ENCODE measurements at regions not wholly inside any gene's neighbourhood (a gene's known extent, or its start where the extent isn't known, plus 50 kb on each side); places are given as distances from the start of the nearest gene placed in this dataset.

GRCh38 chr2:126309185-126309584, 346.8 kb upstream of the GYPC start:
- H3K4me3 ChIP-seq (replicated peaks; ENCODE audit: low read depth, low read length): no peak overlapping the region
- DNase-seq (ENCODE audit: extremely low read depth, low read depth): no peak
- no peak for TF ChIP-seq CTCF (IDR thresholded peaks at IDR 0.05; ENCODE audit: low read depth, low read length, missing control alignments)

DNA sequence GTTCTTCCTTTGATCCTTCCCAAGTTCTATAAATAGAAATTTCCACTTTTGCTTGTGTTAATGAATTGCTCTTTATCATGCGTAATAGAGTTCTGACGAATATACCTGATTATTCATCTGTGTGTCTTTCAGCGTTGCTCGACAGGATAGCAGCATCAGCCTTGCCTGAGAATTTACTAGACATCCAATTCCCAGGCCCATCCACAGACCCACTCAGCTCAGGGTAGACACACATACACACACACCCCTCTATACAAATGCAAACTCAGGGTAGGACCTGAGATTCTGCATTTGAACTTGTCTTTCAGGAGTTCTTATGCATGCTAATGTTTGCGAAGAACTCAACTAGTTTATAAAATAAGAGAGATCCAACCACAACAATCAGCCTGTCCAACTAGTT, 343.4 kb upstream of the GYPC start:
- no peak for DNase-seq (ENCODE audit: extremely low read depth, low read depth)
- H3K4me3 ChIP-seq (replicated peaks; ENCODE audit: low read depth, low read length): no peak overlapping the region
- TF ChIP-seq CTCF (IDR thresholded peaks at IDR 0.05; ENCODE audit: low read depth, low read length, missing control alignments): no peak

DNA sequence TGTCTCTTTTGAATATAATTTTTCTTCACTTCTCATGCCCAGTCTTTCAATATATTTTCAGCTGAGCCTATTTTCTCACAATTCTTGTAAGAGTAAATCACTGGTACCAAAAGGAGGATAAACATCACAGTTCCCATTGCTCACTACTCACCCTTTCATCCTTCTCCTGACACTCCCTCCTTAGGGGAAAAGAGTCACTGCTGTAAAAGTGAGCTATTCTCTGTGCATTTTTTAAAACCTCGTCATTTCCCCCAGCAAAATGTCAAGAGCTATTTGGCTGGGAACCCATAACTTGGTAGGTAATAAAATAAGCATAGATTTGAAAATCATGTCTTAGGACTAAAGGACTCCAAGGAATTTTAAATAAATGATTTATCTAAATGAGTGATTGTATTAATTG, 340.1 kb upstream of the GYPC start:
- H3K4me3 ChIP-seq (replicated peaks; ENCODE audit: low read depth, low read length): no peak overlapping the region
- DNase-seq (ENCODE audit: extremely low read depth, low read depth): no peak
- no peak for TF ChIP-seq CTCF (IDR thresholded peaks at IDR 0.05; ENCODE audit: low read depth, low read length, missing control alignments)

DNA sequence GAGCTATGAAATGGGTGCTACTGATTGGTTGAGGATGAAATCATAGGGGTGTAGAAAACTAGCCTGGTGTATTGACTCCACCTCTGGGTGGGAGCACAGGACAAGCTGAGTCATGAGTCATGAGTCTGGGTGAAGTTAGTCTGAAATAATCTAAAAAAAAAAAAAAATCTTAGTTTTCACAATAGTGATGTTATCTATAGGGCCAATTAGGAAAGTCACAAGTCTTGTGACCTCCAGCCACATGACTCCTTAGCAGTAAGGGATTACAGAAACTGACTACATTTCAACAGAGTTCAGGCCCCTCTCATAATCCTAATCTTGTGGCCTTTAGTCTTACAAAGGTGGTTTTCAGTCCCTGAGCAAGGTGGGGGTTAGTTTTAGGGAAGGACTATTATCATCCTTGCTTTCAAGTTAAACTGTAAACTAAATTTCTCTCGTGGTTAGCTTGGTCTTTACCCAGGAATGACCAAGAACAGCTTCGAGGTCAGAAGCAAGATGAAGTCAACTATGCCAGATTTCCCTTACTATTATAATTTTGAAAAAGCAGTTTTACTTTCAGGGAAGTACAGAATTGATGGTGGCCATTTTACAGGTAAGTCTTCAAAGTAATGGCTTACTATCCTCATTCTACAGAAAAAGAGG, 338.0 kb upstream of the GYPC start:
- no peak for DNase-seq (ENCODE audit: extremely low read depth, low read depth)
- no peak overlapping the region for H3K4me3 ChIP-seq (replicated peaks; ENCODE audit: low read depth, low read length)
- TF ChIP-seq CTCF (IDR thresholded peaks at IDR 0.05; ENCODE audit: low read depth, low read length, missing control alignments): no peak

DNA sequence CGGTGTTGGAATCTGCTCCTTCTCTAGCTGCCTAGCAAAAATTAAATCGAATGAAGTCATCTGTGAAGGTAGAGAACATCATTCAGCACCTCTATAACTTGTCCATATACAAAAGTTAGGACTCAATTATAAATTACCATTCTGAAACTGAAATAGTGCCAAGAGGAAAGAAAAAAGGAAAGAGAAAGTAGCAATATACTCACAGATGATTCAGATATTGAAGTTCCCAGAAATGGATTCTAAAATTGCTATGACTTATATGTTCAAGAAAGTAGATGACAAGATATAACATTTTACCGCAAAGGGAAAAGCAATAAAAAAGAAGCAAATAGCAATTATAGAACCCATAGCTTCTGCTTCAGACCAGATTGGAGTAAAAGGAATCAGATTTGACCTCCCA, 333.6 kb upstream of the GYPC start:
- H3K4me3 ChIP-seq (replicated peaks; ENCODE audit: low read depth, low read length): no peak overlapping the region

DNA sequence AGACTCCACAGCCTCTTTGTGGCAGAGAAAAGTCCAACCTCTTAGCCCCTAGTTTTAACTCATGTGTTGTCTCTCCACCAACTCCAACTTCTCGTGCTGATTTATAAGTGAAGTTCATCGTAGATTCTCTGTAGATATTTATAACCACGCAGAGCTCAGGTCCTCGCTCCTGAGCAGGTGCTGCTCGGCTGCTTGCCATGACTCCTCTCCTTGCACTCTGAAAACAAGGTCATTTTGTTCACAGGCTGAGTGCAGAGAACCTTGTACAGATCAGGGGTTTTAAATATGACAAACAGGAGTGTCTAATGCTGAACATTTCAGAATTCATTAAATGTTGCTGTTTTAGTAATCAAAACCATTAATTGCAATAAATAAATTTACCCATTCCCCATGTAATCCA, 330.8 kb upstream of the GYPC start:
- no peak overlapping the region for H3K4me3 ChIP-seq (replicated peaks; ENCODE audit: low read depth, low read length)
- no peak for DNase-seq (ENCODE audit: extremely low read depth, low read depth)
- no peak for TF ChIP-seq CTCF (IDR thresholded peaks at IDR 0.05; ENCODE audit: low read depth, low read length, missing control alignments)

More for the DNA sequence above, 333.6 kb upstream of the GYPC start:
- DNase-seq (ENCODE audit: extremely low read depth, low read depth): no peak
- TF ChIP-seq CTCF (IDR thresholded peaks at IDR 0.05; ENCODE audit: low read depth, low read length, missing control alignments): no peak

- TF ChIP-seq CTCF (IDR thresholded peaks at IDR 0.05; ENCODE audit: low read depth, low read length, missing control alignments): no peak
- DNase-seq (ENCODE audit: extremely low read depth, low read depth): no peak
- no peak overlapping the region for H3K4me3 ChIP-seq (replicated peaks; ENCODE audit: low read depth, low read length)
Measured at GRCh38 chr2:126329173-126329572, 326.8 kb upstream of the GYPC start.

All from HFF-Myc (cell line).